HEK293 (cell line): ENCODE measurements at regions not wholly inside any gene's neighbourhood (a gene's known extent, or its start where the extent isn't known, plus 50 kb on each side); places are given as distances from the start of the nearest gene placed in this dataset.

ENCODE experiments used
- CTCF ChIA-PET: fragments of 350-600 bp; formaldehyde crosslinking; extraction: SDS; loops from one replicate; lab custom pipeline; 2021; ENCODE audit warnings: antibody characterized with exemption; lab: Yijun Ruan, JAX
- POLR2A ChIA-PET: fragments of 300-600 bp; formaldehyde crosslinking; extraction: SDS; loops from one replicate; lab custom pipeline; 2020; ENCODE audit warnings: antibody characterized with exemption, inconsistent platforms; lab: Yijun Ruan, JAX
- H3K27ac ChIP-seq: fragments of 200-500 bp; sonication (Bioruptor generic); 2 replicates; pipeline ENCODE4 v1.5.1; 2014; ENCODE audit warnings: low read depth, low read length, control low read depth, inconsistent platforms; ENCODE audit errors: extremely low read depth
- H3K36me3 ChIP-seq, 2 experiments: fragments of 200-500 bp in 1 of 2; sonication (Bioruptor generic) in 1 of 2; 1 replicate in 1 of 2; 2 replicates in 1 of 2; pipeline ENCODE4 v1.5.1; 2014 to 2017; ENCODE audit warnings: inconsistent platforms in 2 of 2, low read length in 2 of 2; ENCODE audit not compliant: control insufficient read depth in 2 of 2, insufficient read depth in 1 of 2
- H3K4me1 ChIP-seq: fragments of 200-500 bp; sonication (Bioruptor generic); 2 replicates; pipeline ENCODE4 v1.5.1; 2014; ENCODE audit warnings: mild to moderate bottlenecking, low read length, inconsistent platforms; ENCODE audit not compliant: control insufficient read depth, insufficient read depth
- H3K4me3 ChIP-seq: 2 replicates; pipeline ENCODE4 v1.5.1; 2011; ENCODE audit warnings: low read depth, mild to moderate bottlenecking, control low read depth, low read length, moderate library complexity
- H3K9me3 ChIP-seq: fragments of 200-500 bp; sonication (Bioruptor generic); 2 replicates; pipeline ENCODE4 v1.5.1; 2014; ENCODE audit warnings: low read depth, low read length, inconsistent platforms; ENCODE audit not compliant: control insufficient read depth, insufficient read depth
- GLI2 ChIP-seq: fragments of 450-650 bp; formaldehyde crosslinking; IDR thresholded peaks from 2 replicates; pipeline ENCODE4; 2017; ENCODE audit warnings: missing biosample characterization, missing genetic modification characterization, low read depth, borderline replicate concordance
- GLI4 ChIP-seq: fragments of 450-650 bp; formaldehyde crosslinking; IDR thresholded peaks from 2 replicates; pipeline ENCODE4 v1.5.1; 2016; ENCODE audit warnings: missing biosample characterization, missing genetic modification characterization
- KLF1 ChIP-seq: fragments of 450-650 bp; formaldehyde crosslinking; IDR thresholded peaks from 2 replicates; pipeline ENCODE4 v1.5.1; 2016; ENCODE audit warnings: missing biosample characterization, missing genetic modification characterization
- OSR2 ChIP-seq: fragments of 450-650 bp; formaldehyde crosslinking; IDR thresholded peaks from 2 replicates; pipeline ENCODE4 v1.5.1; 2016; ENCODE audit warnings: missing biosample characterization, missing genetic modification characterization
- SALL2 ChIP-seq: fragments of 450-650 bp; formaldehyde crosslinking; IDR thresholded peaks from 2 replicates; pipeline ENCODE4 v1.5.0; 2017; ENCODE audit warnings: missing biosample characterization, mild to moderate bottlenecking, missing genetic modification characterization, borderline replicate concordance
- SCRT1 ChIP-seq: fragments of 450-650 bp; formaldehyde crosslinking; IDR thresholded peaks from 2 replicates; pipeline ENCODE4 v1.5.1; 2016; ENCODE audit warnings: missing biosample characterization, missing genetic modification characterization, borderline replicate concordance
- SETDB1 ChIP-seq: IDR thresholded peaks from one replicate; pipeline ENCODE4 v1.6.1; 2017; ENCODE audit warnings: mild to moderate bottlenecking, low read length, moderate library complexity, mixed read lengths; ENCODE audit not compliant: insufficient read length
- WT1 ChIP-seq: fragments of 450-650 bp; formaldehyde crosslinking; IDR thresholded peaks from 2 replicates; pipeline ENCODE4 v1.5.1; 2016; ENCODE audit warnings: missing biosample characterization, missing genetic modification characterization
- ZNF157 ChIP-seq: fragments of 450-650 bp; formaldehyde crosslinking; IDR thresholded peaks from 2 replicates; pipeline ENCODE4 v1.5.1; 2016; ENCODE audit warnings: missing biosample characterization, missing genetic modification characterization
- ZNF274 ChIP-seq, 2 experiments: fragments of 200-500 bp in 1 of 2; fragments of 450-650 bp in 1 of 2; sonication (Bioruptor generic) in 1 of 2; formaldehyde crosslinking in 1 of 2; IDR thresholded peaks; 2 replicates each; pipeline versions ENCODE4 v1.5.1 to v1.6.1; 2014 to 2016; ENCODE audit warnings: borderline replicate concordance in 1 of 2, inconsistent platforms in 1 of 2, low read length in 1 of 2, missing biosample characterization in 1 of 2, missing genetic modification characterization in 1 of 2
- ZNF558 ChIP-seq: fragments of 450-650 bp; formaldehyde crosslinking; IDR thresholded peaks from 2 replicates; pipeline ENCODE4 v1.5.1; 2016; ENCODE audit warnings: missing biosample characterization, missing genetic modification characterization
- ZNF777 ChIP-seq: fragments of 450-650 bp; formaldehyde crosslinking; IDR thresholded peaks from 2 replicates; pipeline ENCODE4 v1.5.1; 2017; ENCODE audit warnings: missing biosample characterization, missing genetic modification characterization, borderline replicate concordance
- ZNF785 ChIP-seq: fragments of 450-650 bp; formaldehyde crosslinking; IDR thresholded peaks from 2 replicates; pipeline ENCODE4 v1.5.1; 2016; ENCODE audit warnings: missing biosample characterization, missing genetic modification characterization
- ZXDB ChIP-seq: fragments of 450-650 bp; formaldehyde crosslinking; IDR thresholded peaks from 2 replicates; pipeline ENCODE4 v1.5.1; 2016; ENCODE audit warnings: missing biosample characterization, missing genetic modification characterization
- TF ChIP-seq, protein P1 (sequence below): fragments of 450-650 bp; formaldehyde crosslinking; IDR thresholded peaks from 2 replicates; pipeline ENCODE4 v1.5.1; 2016; ENCODE audit warnings: missing biosample characterization, missing genetic modification characterization
- TF ChIP-seq, protein P2 (sequence below): fragments of 450-650 bp; IDR thresholded peaks from 2 replicates; pipeline ENCODE4 v1.5.1; 2018; ENCODE audit warnings: missing biosample characterization, mild to moderate bottlenecking, missing genetic modification characterization
- TF ChIP-seq, protein P3 (sequence below): fragments of 450-650 bp; formaldehyde crosslinking; IDR thresholded peaks from 2 replicates; pipeline ENCODE4 v1.5.1; 2016; ENCODE audit warnings: missing biosample characterization, missing genetic modification characterization
- TF ChIP-seq, protein P4 (sequence below): fragments of 450-650 bp; formaldehyde crosslinking; IDR thresholded peaks from 2 replicates; pipeline ENCODE4 v1.5.1; 2016; ENCODE audit warnings: missing biosample characterization, missing genetic modification characterization
- TF ChIP-seq, protein P5 (sequence below): fragments of 450-650 bp; formaldehyde crosslinking; IDR thresholded peaks from 2 replicates; pipeline ENCODE4 v1.5.1; 2017; ENCODE audit warnings: missing biosample characterization, missing genetic modification characterization
- TF ChIP-seq, protein P6 (sequence below): fragments of 450-650 bp; formaldehyde crosslinking; IDR thresholded peaks from 2 replicates; pipeline ENCODE4; 2016; ENCODE audit warnings: missing biosample characterization, missing genetic modification characterization
- TF ChIP-seq, protein P7 (sequence below): fragments of 450-650 bp; formaldehyde crosslinking; IDR thresholded peaks from 2 replicates; pipeline ENCODE4 v1.5.1; 2016; ENCODE audit warnings: missing biosample characterization, missing genetic modification characterization, borderline replicate concordance

DNA sequence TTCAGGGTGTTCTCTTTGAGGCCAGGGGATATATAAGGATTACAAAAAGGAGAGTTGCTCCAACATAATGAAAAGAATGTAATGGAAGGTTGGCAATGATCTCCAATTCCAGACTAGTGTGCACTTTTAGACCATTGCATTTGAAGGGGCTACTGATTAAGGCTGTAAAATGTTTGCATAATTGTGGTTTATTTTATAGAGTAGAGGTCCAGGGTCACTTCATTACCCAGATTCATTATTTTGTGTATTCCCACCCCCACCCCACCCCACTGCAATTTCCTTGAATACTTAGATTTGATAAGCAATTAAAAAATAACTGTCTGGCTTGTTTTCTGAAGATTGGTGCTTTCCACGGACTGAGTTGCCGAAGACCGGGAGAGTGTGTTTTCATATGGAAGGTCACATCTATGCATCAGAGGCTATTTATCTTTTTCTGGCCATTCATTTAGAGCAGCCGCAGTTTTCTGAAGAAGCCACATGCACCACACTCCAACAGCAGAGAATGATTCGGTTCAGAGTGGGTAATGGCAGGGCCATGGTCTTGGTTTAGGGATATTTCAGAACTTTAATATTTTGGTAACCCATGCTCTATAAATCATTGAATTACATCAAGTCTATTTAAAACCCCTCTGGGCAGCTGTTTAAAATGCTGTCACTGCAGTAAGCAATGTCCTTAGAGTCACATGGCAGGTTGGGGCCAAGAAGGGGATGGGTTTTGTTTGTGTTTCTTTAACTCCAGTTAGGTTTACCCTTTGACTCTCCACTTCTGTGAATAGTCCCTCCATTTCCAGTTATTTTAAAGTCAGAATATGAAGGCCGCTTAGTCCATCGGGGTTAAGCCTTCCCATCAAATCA, 94.6 kb downstream of the TMEM30B start (continued):
- TF ChIP-seq, protein P1, sequence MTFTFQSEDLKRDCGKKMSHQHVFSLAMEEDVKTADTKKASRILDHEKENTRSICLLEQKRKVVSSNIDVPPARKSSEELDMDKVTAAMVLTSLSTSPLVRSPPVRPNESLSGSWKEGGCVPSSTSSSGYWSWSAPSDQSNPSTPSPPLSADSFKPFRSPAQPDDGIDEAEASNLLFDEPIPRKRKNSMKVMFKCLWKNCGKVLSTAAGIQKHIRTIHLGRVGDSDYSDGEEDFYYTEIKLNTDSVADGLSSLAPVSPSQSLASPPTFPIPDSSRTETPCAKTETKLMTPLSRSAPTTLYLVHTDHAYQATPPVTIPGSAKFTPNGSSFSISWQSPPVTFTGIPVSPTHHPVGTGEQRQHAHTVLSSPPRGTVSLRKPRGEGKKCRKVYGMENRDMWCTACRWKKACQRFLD (tag by site-specific recombination) = no peak
- no peak for TF ChIP-seq ZNF777
- TF ChIP-seq ZNF785 (tag by site-specific recombination) = no peak

DNA sequence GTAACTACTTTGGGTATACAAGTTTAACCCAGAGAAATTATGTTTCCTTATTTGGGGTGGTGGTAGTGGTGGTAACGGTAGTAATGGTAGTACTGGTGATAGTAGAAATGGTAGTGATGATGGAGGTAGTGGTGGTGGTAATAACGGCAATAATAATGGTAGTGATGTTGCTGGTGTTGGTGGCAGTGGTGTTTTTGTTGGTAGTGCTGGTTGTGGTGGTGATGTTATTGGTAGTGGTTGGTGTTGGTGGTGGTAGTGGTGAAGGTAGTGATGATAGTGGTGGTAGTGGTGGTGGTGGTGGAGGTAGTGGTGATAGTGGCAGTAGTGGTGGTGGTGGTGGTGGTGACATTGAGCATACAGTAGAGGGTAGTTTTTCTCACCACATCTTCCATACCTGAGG, 95.6 kb downstream of the TMEM30B start:
- peaks cover 6% of the 10 kb centered on the region for H3K4me1 ChIP-seq
- ChIA-PET POLR2A (no interaction called here), CTCF (no interaction called here)
- H3K9me3 ChIP-seq = no peaks in the 10 kb centered on the region
- TF ChIP-seq, protein P2, sequence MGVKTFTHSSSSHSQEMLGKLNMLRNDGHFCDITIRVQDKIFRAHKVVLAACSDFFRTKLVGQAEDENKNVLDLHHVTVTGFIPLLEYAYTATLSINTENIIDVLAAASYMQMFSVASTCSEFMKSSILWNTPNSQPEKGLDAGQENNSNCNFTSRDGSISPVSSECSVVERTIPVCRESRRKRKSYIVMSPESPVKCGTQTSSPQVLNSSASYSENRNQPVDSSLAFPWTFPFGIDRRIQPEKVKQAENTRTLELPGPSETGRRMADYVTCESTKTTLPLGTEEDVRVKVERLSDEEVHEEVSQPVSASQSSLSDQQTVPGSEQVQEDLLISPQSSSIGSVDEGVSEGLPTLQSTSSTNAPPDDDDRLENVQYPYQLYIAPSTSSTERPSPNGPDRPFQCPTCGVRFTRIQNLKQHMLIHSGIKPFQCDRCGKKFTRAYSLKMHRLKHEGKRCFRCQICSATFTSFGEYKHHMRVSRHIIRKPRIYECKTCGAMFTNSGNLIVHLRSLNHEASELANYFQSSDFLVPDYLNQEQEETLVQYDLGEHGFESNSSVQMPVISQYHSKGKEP (tag by site-specific recombination) = no peak
- TF ChIP-seq GLI2 (tag by site-specific recombination) = no peak
- TF ChIP-seq SALL2 (tag by site-specific recombination) = peak; percentile 54; the same call in 1 of the 2 replicates
- TF ChIP-seq, protein P3, sequence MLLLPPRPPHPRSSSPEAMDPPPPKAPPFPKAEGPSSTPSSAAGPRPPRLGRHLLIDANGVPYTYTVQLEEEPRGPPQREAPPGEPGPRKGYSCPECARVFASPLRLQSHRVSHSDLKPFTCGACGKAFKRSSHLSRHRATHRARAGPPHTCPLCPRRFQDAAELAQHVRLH (tag by site-specific recombination) = peak; percentile 85
- TF ChIP-seq ZNF157 (tag by site-specific recombination) = no peak
- no peak for TF ChIP-seq OSR2
- no peak for TF ChIP-seq SETDB1
- TF ChIP-seq, protein P4, sequence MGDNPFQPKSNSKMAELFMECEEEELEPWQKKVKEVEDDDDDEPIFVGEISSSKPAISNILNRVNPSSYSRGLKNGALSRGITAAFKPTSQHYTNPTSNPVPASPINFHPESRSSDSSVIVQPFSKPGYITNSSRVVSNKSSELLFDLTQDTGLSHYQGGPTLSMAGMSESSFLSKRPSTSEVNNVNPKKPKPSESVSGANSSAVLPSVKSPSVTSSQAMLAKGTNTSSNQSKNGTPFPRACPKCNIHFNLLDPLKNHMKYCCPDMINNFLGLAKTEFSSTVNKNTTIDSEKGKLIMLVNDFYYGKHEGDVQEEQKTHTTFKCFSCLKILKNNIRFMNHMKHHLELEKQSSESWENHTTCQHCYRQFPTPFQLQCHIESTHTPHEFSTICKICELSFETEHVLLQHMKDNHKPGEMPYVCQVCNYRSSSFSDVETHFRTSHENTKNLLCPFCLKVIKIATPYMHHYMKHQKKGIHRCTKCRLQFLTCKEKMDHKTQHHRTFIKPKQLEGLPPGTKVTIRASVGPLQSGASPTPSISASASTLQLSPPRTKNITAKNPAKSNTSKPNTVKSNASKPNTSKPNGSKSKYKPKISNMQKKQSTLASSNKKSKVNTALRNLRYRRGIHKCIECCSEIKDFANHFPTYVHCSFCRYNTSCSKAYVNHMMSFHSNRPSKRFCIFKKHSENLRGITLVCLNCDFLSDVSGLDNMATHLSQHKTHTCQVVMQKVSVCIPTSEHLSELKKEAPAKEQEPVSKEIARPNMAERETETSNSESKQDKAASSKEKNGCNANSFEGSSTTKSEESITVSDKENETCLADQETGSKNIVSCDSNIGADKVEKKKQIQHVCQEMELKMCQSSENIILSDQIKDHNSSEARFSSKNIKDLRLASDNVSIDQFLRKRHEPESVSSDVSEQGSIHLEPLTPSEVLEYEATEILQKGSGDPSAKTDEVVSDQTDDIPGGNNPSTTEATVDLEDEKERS (tag by site-specific recombination) = no peak
- TF ChIP-seq, protein P5, sequence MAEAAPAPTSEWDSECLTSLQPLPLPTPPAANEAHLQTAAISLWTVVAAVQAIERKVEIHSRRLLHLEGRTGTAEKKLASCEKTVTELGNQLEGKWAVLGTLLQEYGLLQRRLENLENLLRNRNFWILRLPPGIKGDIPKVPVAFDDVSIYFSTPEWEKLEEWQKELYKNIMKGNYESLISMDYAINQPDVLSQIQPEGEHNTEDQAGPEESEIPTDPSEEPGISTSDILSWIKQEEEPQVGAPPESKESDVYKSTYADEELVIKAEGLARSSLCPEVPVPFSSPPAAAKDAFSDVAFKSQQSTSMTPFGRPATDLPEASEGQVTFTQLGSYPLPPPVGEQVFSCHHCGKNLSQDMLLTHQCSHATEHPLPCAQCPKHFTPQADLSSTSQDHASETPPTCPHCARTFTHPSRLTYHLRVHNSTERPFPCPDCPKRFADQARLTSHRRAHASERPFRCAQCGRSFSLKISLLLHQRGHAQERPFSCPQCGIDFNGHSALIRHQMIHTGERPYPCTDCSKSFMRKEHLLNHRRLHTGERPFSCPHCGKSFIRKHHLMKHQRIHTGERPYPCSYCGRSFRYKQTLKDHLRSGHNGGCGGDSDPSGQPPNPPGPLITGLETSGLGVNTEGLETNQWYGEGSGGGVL (tag by site-specific recombination) = no peak
- no peaks in the 10 kb centered on the region; a peak in 1 of 3 replicates for H3K36me3 ChIP-seq
- no peak overlapping the region for H3K27ac ChIP-seq
- no peak overlapping the region for H3K4me3 ChIP-seq

DNA sequence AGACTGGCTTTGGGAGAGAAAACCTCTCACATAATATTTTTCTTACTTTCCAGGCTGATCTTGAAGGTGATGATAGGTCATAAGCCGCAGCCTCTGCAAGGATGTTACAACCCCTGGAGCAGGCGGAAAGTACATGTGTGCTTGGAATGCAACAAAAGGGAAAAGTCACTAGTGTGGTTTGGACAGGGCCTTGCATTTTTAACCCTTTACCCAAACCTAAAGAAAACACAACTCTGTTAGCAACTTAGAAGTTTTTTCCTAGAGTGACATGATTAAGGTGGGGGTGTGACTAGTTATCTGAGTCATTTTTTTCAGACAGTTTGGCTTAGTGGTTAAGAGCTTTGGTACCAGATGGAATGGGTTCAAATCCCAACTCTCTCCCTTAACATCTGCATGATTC, 97.0 kb downstream of the TMEM30B start:
- H3K9me3 ChIP-seq = no peaks in the 10 kb centered on the region
- POLR2A ChIA-PET = no interaction called here
- H3K4me1 ChIP-seq = peaks cover 6% of the 10 kb centered on the region
- TF ChIP-seq, protein P6, sequence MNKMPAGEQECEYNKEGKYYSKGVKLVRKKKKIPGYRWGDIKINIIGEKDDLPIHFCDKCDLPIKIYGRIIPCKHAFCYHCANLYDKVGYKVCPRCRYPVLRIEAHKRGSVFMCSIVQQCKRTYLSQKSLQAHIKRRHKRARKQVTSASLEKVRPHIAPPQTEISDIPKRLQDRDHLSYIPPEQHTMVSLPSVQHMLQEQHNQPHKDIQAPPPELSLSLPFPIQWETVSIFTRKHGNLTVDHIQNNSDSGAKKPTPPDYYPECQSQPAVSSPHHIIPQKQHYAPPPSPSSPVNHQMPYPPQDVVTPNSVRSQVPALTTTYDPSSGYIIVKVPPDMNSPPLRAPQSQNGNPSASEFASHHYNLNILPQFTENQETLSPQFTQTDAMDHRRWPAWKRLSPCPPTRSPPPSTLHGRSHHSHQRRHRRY (tag by site-specific recombination) = no peak
- TF ChIP-seq KLF1 (tag by site-specific recombination) (no peak), WT1 (tag by site-specific recombination) (no peak), ZNF274 (IDR thresholded peaks at IDR 0.05; ENCODE audit: low read length) (no peak), ZNF274 (tag by site-specific recombination; IDR thresholded peaks at IDR 0.05; ENCODE audit: borderline replicate concordance) (no peak), ZNF558 (no peak), ZNF157 (tag by site-specific recombination) (no peak), GLI4 (tag by site-specific recombination) (no peak), SCRT1 (tag by site-specific recombination) (no peak), ZXDB (tag by site-specific recombination) (no peak)
- TF ChIP-seq, protein P7, sequence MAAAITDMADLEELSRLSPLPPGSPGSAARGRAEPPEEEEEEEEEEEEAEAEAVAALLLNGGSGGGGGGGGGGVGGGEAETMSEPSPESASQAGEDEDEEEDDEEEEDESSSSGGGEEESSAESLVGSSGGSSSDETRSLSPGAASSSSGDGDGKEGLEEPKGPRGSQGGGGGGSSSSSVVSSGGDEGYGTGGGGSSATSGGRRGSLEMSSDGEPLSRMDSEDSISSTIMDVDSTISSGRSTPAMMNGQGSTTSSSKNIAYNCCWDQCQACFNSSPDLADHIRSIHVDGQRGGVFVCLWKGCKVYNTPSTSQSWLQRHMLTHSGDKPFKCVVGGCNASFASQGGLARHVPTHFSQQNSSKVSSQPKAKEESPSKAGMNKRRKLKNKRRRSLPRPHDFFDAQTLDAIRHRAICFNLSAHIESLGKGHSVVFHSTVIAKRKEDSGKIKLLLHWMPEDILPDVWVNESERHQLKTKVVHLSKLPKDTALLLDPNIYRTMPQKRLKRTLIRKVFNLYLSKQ (tag by site-specific recombination) = no peak

More for the DNA sequence above, 97.0 kb downstream of the TMEM30B start:
- Histone ChIP-seq H3K4me3 (no peak overlapping the region), H3K27ac (no peak overlapping the region), H3K36me3 (no peaks in the 10 kb centered on the region; a peak in 1 of 3 replicates)
- CTCF ChIA-PET = interaction anchor here (0.6 kb wide), 1 partner anchor 11 kb away, joined by 3 read pairs; no protein-coding TSS in a partner anchor
